Prostate gland (tissue), 2 donors: ENCODE measurements at regions not wholly inside any gene's neighbourhood (a gene's known extent, or its start where the extent isn't known, plus 50 kb on each side); places are given as distances from the start of the nearest gene placed in this dataset.

ENCODE experiments used
- CTCF ChIP-seq, 4 experiments: fragments of 200-600 bp in 2 of 4; fragments of 450-650 bp in 2 of 4; sonication (generic) in 2 of 4; IDR thresholded peaks; 1 replicate in 3 of 4; 2 replicates in 1 of 4; pipeline ENCODE4 v1.5.1; 2016 to 2019; ENCODE audit warnings: antibody characterized with exemption in 4 of 4, mild to moderate bottlenecking in 2 of 4, moderate library complexity in 2 of 4
- POLR2A ChIP-seq: fragments of 450-650 bp; IDR thresholded peaks from one replicate; pipeline ENCODE4 v1.6.1; 2016; ENCODE audit warnings: antibody characterized with exemption, mild to moderate bottlenecking
- POLR2AphosphoS5 ChIP-seq: sonication (generic); formaldehyde crosslinking; IDR thresholded peaks from one replicate; pipeline ENCODE4 v1.6.1; 2017; ENCODE audit warnings: antibody characterized with exemption

DNA sequence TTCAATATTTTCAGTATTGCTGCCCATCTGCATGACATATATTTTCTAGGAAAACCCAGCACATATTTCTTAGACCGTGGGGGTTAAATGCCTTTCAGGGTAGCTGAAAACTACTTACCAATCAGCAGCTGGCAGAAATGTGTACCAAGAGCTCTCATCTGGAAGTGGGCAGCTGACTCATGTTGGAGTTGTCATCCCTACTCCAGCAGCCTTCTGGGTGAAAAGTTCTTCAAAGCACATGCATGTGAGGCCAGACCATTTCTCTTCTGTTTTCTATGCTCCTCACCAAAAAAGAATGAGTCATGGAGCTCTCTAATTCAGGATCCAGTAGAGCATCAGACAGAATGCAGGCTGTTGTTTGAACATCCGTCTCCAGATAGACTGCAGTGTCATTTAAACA lies 135.5 kb downstream of the PAX1 start:
- no peak for TF ChIP-seq POLR2A
- TF ChIP-seq POLR2AphosphoS5 = no peak
- no peak for TF ChIP-seq CTCF (IDR thresholded peaks at IDR 0.05)
